ENCODE measurements at regions not wholly inside any gene's neighbourhood (a gene's known extent, or its start where the extent isn't known, plus 50 kb on each side); places are given as distances from the start of the nearest gene placed in this dataset.

DNA sequence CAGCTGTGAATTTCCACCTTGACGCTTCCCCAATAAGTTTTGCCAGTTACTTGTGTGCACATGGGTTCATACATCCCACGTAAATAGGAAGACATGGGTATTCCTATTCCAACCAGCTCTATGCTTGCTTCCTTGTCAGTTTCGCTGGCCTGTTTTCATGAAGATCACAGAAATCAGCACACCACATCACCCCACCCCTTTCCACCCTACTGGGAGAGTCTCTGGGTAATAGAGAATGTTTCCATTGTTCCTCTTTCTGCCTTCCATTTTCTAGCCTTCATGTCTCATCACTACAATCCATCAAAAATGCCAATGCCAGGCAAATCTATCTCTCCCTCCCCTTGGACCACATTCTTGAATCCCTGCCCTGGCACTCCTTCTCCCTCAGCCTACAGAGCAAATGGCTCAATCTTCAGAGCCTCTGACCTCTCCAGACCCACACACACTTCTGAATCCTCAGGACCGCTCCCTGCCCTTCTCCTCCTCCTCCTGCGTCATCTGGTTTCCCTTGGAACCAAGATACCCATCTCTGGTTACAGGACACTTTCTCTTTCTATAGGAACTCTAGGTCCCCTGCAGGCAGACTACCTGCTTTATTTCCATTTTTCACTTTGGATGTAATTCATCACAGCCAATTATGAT, 323.3 kb downstream of the DHX15 start:
- no peaks in the 10 kb centered on the region for H3K4me1 Mint-ChIP-seq

GRCh38 chr4:24260133-24260715, 324.1 kb downstream of the DHX15 start:
- no peak for ATAC-seq
- Mint-ChIP-seq H3K36me3 (no peaks in the 10 kb centered on the region), H3K27ac (no peak overlapping the region), H3K4me3 (no peak overlapping the region), H3K9me3 (peaks cover 3% of the 10 kb centered on the region), H3K27me3 (no peaks in the 10 kb centered on the region), H3K4me1 (no peaks in the 10 kb centered on the region)

More for the DNA sequence above, 323.3 kb downstream of the DHX15 start:
- ATAC-seq = no peak
- Mint-ChIP-seq H3K4me3 (no peak overlapping the region), H3K27me3 (no peaks in the 10 kb centered on the region), H3K9me3 (peaks cover 3% of the 10 kb centered on the region), H3K36me3 (no peaks in the 10 kb centered on the region), H3K27ac (no peak overlapping the region)

GRCh38 chr4:24256547-24256946, 327.8 kb downstream of the DHX15 start:
- ATAC-seq = no peak
- Mint-ChIP-seq H3K36me3 (no peaks in the 10 kb centered on the region), H3K4me3 (no peak overlapping the region), H3K4me1 (no peaks in the 10 kb centered on the region), H3K27ac (no peak overlapping the region), H3K27me3 (no peaks in the 10 kb centered on the region), H3K9me3 (peaks cover 3% of the 10 kb centered on the region)

- H3K27ac Mint-ChIP-seq = no peak overlapping the region
- H3K36me3 Mint-ChIP-seq = no peaks in the 10 kb centered on the region
- no peak for ATAC-seq
- no peak overlapping the region for H3K4me3 Mint-ChIP-seq
- H3K27me3 Mint-ChIP-seq = no peaks in the 10 kb centered on the region
- no peaks in the 10 kb centered on the region for H3K4me1 Mint-ChIP-seq
- H3K9me3 Mint-ChIP-seq = peaks cover 1% of the 10 kb centered on the region
Measured at GRCh38 chr4:24256066-24256465, 328.3 kb downstream of the DHX15 start.

DNA sequence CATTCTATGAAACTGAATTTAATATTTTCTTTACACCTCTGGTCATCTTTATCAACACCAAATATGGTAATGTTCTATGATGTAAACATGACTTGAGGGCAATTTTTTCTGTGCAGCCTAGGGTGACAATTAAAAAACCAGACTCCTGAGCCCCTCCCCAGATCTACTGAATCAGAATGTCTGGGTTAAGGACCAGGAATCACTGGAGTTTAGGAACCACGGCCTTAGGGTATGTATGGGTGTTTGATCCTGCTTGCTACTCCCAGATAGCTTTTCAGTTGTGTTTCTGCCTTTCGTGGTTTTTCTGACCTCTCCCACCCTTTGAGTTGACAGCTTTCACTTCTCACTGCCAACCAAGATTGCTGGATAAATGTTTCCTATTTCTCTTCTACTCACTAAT, 332.2 kb downstream of the DHX15 start:
- no peaks in the 10 kb centered on the region for H3K9me3 Mint-ChIP-seq
- no peaks in the 10 kb centered on the region for H3K27me3 Mint-ChIP-seq
- H3K4me3 Mint-ChIP-seq = no peak overlapping the region
- no peaks in the 10 kb centered on the region for H3K36me3 Mint-ChIP-seq
- ATAC-seq = no peak
- no peak overlapping the region for H3K27ac Mint-ChIP-seq
- H3K4me1 Mint-ChIP-seq = no peaks in the 10 kb centered on the region

GRCh38 chr4:24251589-24251988, 332.8 kb downstream of the DHX15 start:
- Mint-ChIP-seq H3K4me3 (no peak overlapping the region), H3K9me3 (no peaks in the 10 kb centered on the region), H3K27me3 (no peaks in the 10 kb centered on the region), H3K36me3 (no peaks in the 10 kb centered on the region), H3K4me1 (no peaks in the 10 kb centered on the region), H3K27ac (no peak overlapping the region)
- no peak for ATAC-seq

GRCh38 chr4:24249972-24250371, 334.4 kb downstream of the DHX15 start:
- no peaks in the 10 kb centered on the region for H3K36me3 Mint-ChIP-seq
- no peaks in the 10 kb centered on the region for H3K27me3 Mint-ChIP-seq
- peak; percentile 31 for ATAC-seq
- H3K4me3 Mint-ChIP-seq = no peak overlapping the region
- H3K27ac Mint-ChIP-seq = no peak overlapping the region
- no peaks in the 10 kb centered on the region for H3K9me3 Mint-ChIP-seq
- H3K4me1 Mint-ChIP-seq = no peaks in the 10 kb centered on the region

- no peak for ATAC-seq
Measured at GRCh38 chr4:24248674-24249630, 335.4 kb downstream of the DHX15 start.

GRCh38 chr4:24245491-24245820, 338.9 kb downstream of the DHX15 start:
- Mint-ChIP-seq H3K4me3 (no peak overlapping the region), H3K4me1 (no peaks in the 10 kb centered on the region), H3K9me3 (no peaks in the 10 kb centered on the region), H3K27me3 (no peaks in the 10 kb centered on the region), H3K36me3 (no peaks in the 10 kb centered on the region), H3K27ac (no peak overlapping the region)
- ATAC-seq = no peak

More at GRCh38 chr4:24248674-24249630, 335.4 kb downstream of the DHX15 start:
- H3K27ac Mint-ChIP-seq = no peak overlapping the region
- no peak overlapping the region for H3K4me3 Mint-ChIP-seq
- H3K27me3 Mint-ChIP-seq = no peaks in the 10 kb centered on the region
- H3K9me3 Mint-ChIP-seq = no peaks in the 10 kb centered on the region
- H3K36me3 Mint-ChIP-seq = no peaks in the 10 kb centered on the region
- no peaks in the 10 kb centered on the region for H3K4me1 Mint-ChIP-seq

- ATAC-seq = no peak
- Mint-ChIP-seq H3K4me1 (no peaks in the 10 kb centered on the region), H3K27ac (no peak overlapping the region), H3K36me3 (no peaks in the 10 kb centered on the region), H3K4me3 (no peak overlapping the region), H3K27me3 (no peaks in the 10 kb centered on the region), H3K9me3 (no peaks in the 10 kb centered on the region)
Measured at GRCh38 chr4:24244663-24245490, 339.5 kb downstream of the DHX15 start.

DNA sequence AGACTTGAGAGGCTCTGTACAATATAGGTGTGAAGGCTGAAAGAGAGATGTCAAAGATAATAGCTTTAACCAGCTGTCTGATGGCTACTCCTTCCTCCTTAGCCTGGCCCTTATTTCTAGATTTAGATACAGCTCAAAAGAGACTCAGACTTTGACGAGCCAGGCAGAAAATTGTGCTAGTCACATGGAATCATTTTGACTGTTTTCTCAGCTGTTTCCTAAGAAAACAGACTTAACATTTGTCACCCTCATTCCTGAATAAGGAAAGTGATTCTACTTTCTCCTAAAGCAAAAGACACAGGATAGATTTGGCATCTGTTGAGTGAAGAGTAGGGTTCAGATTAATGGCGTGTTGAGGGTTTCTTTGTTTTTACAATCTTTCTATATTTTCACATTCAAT, 340.7 kb downstream of the DHX15 start:
- Mint-ChIP-seq H3K27me3 (no peaks in the 10 kb centered on the region), H3K36me3 (no peaks in the 10 kb centered on the region), H3K4me3 (no peak overlapping the region), H3K4me1 (no peaks in the 10 kb centered on the region), H3K9me3 (no peaks in the 10 kb centered on the region), H3K27ac (no peak overlapping the region)
- no peak for ATAC-seq

GRCh38 chr4:24241511-24241910, 342.8 kb downstream of the DHX15 start:
- Mint-ChIP-seq H3K9me3 (no peaks in the 10 kb centered on the region), H3K27ac (no peak overlapping the region), H3K4me3 (no peak overlapping the region), H3K4me1 (no peaks in the 10 kb centered on the region), H3K27me3 (no peaks in the 10 kb centered on the region), H3K36me3 (no peaks in the 10 kb centered on the region)
- no peak for ATAC-seq

DNA sequence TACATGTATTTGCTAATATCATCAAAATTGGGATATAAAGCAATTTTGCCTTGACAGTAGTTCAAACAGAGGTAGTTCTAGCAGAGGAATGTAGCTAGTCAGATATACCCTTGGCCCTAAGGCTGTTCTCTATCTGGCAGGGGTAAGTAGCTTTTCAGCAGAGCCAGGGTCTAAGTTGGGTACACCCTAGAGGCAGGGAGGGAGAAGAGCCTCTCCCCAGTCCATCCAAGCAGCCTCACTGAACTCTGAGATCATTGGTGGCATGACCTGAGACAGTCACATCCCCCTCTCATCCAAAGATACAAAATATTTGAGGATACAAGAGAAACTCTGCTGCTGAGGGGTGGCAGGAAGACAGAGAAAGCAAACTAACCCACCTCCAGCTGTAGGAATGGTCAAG, 343.7 kb downstream of the DHX15 start:
- H3K27ac Mint-ChIP-seq = no peak overlapping the region

GRCh38 chr4:24237709-24238108, 346.6 kb downstream of the DHX15 start:
- no peak overlapping the region for H3K27ac Mint-ChIP-seq
- H3K36me3 Mint-ChIP-seq = no peaks in the 10 kb centered on the region
- no peaks in the 10 kb centered on the region for H3K27me3 Mint-ChIP-seq
- H3K4me1 Mint-ChIP-seq = no peaks in the 10 kb centered on the region
- H3K4me3 Mint-ChIP-seq = no peak overlapping the region
- no peaks in the 10 kb centered on the region for H3K9me3 Mint-ChIP-seq
- no peak for ATAC-seq

More for the DNA sequence above, 343.7 kb downstream of the DHX15 start:
- ATAC-seq = no peak
- H3K9me3 Mint-ChIP-seq = no peaks in the 10 kb centered on the region
- H3K4me1 Mint-ChIP-seq = no peaks in the 10 kb centered on the region
- no peak overlapping the region for H3K4me3 Mint-ChIP-seq
- no peaks in the 10 kb centered on the region for H3K27me3 Mint-ChIP-seq
- H3K36me3 Mint-ChIP-seq = no peaks in the 10 kb centered on the region

DNA sequence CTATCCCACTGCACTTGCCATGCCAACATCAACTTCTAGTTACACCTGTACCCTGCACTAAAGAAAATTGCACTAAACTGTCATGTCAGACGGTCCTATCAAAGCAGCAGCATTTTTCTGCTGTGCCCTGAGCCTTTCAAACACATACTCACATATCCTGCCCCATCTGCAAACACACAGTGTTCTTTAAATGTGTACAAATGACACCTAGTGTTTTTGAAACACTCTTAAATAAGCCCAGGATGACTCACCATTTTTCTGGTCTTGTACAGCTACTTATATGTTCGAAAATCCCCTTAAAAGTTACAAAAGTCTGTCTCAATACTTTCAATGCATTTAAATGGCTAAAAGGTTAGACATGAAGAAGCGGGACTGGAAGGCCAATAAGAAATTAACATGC, 346.7 kb upstream of the PPARGC1A start:
- Mint-ChIP-seq H3K27ac (no peak overlapping the region), H3K4me3 (no peak overlapping the region), H3K27me3 (no peaks in the 10 kb centered on the region), H3K4me1 (no peaks in the 10 kb centered on the region), H3K9me3 (no peaks in the 10 kb centered on the region), H3K36me3 (no peaks in the 10 kb centered on the region)
- ATAC-seq = no peak

Data from stimulated activated memory B cell treated with anti-CD40 and anti-IgM and Interleukin-4, amounts not matched to agents 10 μg/mL and 1 μg/mL and 100 μg/mL, for 72 hours (primary cell).